ENCODE measurements at regions not wholly inside any gene's neighbourhood (a gene's known extent, or its start where the extent isn't known, plus 50 kb on each side); places are given as distances from the start of the nearest gene placed in this dataset.

DNA sequence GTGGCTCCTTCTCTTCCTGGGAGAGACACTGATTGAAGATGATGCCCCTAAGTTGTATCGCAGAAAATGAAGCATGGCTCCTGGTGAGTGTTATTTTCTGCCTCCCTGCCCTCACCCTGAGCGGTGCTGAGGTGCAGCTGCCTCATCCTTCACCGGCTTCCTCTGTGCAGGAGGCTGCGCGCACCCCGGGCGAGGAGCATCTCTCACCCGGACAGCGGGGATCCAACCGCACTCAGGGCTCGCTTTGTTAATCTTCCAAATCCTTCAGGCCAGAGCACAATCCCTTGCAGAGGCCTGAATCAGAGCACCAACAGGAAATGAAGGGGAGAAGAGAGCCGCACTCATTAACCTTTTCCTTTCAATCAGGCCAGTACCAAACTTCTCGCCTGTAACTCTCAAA lies 910.3 kb downstream of the CCSER2 start:
- H3K36me3 ChIP-seq (ENCODE audit: control insufficient read depth in 2 of 3, insufficient read depth in 3 of 3, low read length in 3 of 3): no peaks in the 10 kb centered on the region
- intact Hi-C loops (cut with DNase I): no loop called here
- no peak for FAIRE-seq
- TF ChIP-seq, protein P1, sequence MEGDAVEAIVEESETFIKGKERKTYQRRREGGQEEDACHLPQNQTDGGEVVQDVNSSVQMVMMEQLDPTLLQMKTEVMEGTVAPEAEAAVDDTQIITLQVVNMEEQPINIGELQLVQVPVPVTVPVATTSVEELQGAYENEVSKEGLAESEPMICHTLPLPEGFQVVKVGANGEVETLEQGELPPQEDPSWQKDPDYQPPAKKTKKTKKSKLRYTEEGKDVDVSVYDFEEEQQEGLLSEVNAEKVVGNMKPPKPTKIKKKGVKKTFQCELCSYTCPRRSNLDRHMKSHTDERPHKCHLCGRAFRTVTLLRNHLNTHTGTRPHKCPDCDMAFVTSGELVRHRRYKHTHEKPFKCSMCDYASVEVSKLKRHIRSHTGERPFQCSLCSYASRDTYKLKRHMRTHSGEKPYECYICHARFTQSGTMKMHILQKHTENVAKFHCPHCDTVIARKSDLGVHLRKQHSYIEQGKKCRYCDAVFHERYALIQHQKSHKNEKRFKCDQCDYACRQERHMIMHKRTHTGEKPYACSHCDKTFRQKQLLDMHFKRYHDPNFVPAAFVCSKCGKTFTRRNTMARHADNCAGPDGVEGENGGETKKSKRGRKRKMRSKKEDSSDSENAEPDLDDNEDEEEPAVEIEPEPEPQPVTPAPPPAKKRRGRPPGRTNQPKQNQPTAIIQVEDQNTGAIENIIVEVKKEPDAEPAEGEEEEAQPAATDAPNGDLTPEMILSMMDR (IDR thresholded peaks at IDR 0.05; ENCODE audit: borderline replicate concordance, extremely low read depth, insufficient read depth): no peak
- no peaks in the 10 kb centered on the region for H3K4me1 ChIP-seq (ENCODE audit: control insufficient read depth in 2 of 3, insufficient read depth in 2 of 3, low read depth in 1 of 3, low read length in 3 of 3)
- no peak for DNase-seq
- no peak overlapping the region for H3K27ac ChIP-seq (ENCODE audit: low read depth in 2 of 2, low read length in 2 of 2)
- no peak overlapping the region for H3K9ac ChIP-seq (ENCODE audit: low read length in 3 of 3)
- H3K9me3 ChIP-seq (ENCODE audit: control insufficient read depth in 2 of 3, insufficient read depth in 1 of 3, low read length in 3 of 3): no peaks in the 10 kb centered on the region
- no peaks in the 10 kb centered on the region for H3K27me3 ChIP-seq (ENCODE audit: control insufficient read depth, insufficient read depth, low read length)
- H3K4me3 ChIP-seq (ENCODE audit: low read length in 3 of 3): no peak overlapping the region

DNA sequence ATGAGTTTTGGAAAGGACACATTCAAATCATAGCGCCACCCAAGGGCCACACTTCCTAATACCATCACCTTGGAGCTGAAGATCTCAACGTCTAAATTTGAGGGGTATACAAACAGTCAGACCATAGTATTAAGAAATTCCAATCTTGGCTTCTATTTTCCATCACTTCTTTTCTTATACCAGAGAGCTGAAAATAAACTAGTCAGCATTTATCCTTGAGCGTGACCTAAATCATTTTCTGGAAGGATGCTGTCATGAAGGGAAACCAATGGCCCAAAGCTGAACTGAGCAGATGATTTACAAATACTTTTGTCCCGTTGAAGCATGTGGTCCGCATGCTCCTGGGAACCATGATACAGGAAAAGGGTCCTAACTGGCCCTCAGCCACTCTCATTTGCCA lies 921.9 kb downstream of the CCSER2 start:
- FAIRE-seq (no peak), DNase-seq (no peak)
- intact Hi-C loops (cut with DNase I): no loop called here
- H3K27ac ChIP-seq (ENCODE audit: low read depth in 2 of 2, low read length in 2 of 2): no peak overlapping the region
- H3K36me3 ChIP-seq (ENCODE audit: control insufficient read depth in 2 of 3, insufficient read depth in 3 of 3, low read length in 3 of 3): no peaks in the 10 kb centered on the region
- H3K9ac ChIP-seq (ENCODE audit: low read length in 3 of 3): no peak overlapping the region
- peaks cover 0 to 2% (median 0%) of the 10 kb centered on the region in 3 donors for H3K9me3 ChIP-seq (ENCODE audit: control insufficient read depth in 2 of 3, insufficient read depth in 1 of 3, low read length in 3 of 3)
- H3K27me3 ChIP-seq (ENCODE audit: control insufficient read depth, insufficient read depth, low read length): no peaks in the 10 kb centered on the region
- H3K4me3 ChIP-seq (ENCODE audit: low read length in 3 of 3): no peak overlapping the region
- H3K4me1 ChIP-seq (ENCODE audit: control insufficient read depth in 2 of 3, insufficient read depth in 2 of 3, low read depth in 1 of 3, low read length in 3 of 3): no peaks in the 10 kb centered on the region
- TF ChIP-seq, protein P1 (IDR thresholded peaks at IDR 0.05; ENCODE audit: borderline replicate concordance, extremely low read depth, insufficient read depth): no peak

GRCh38 chr10:85256481-85256880 lies 928.1 kb downstream of the CCSER2 start:
- H3K27ac ChIP-seq (ENCODE audit: low read depth in 2 of 2, low read length in 2 of 2): no peak overlapping the region
- TF ChIP-seq, protein P1 (IDR thresholded peaks at IDR 0.05; ENCODE audit: borderline replicate concordance, extremely low read depth, insufficient read depth): no peak
- no peak overlapping the region for H3K4me3 ChIP-seq (ENCODE audit: low read length in 3 of 3)
- H3K9me3 ChIP-seq (ENCODE audit: control insufficient read depth in 2 of 3, insufficient read depth in 1 of 3, low read length in 3 of 3): no peaks in the 10 kb centered on the region
- no peak overlapping the region for H3K9ac ChIP-seq (ENCODE audit: low read length in 3 of 3)
- intact Hi-C loops (cut with DNase I): no loop called here
- H3K4me1 ChIP-seq (ENCODE audit: control insufficient read depth in 2 of 3, insufficient read depth in 2 of 3, low read depth in 1 of 3, low read length in 3 of 3): no peaks in the 10 kb centered on the region
- H3K27me3 ChIP-seq (ENCODE audit: control insufficient read depth, insufficient read depth, low read length): no peaks in the 10 kb centered on the region
- DNase-seq: no peak
- FAIRE-seq: no peak
- H3K36me3 ChIP-seq (ENCODE audit: control insufficient read depth in 2 of 3, insufficient read depth in 3 of 3, low read length in 3 of 3): no peaks in the 10 kb centered on the region

GRCh38 chr10:85259908-85260307 lies 931.5 kb downstream of the CCSER2 start:
- intact Hi-C loops (cut with DNase I): no loop called here
- no peak for FAIRE-seq
- no peak for DNase-seq

More at GRCh38 chr10:85259908-85260307, 931.5 kb downstream of the CCSER2 start:
- Histone ChIP-seq H3K36me3 (ENCODE audit: control insufficient read depth in 2 of 3, insufficient read depth in 3 of 3, low read length in 3 of 3) (no peaks in the 10 kb centered on the region), H3K27me3 (ENCODE audit: control insufficient read depth, insufficient read depth, low read length) (no peaks in the 10 kb centered on the region), H3K4me1 (ENCODE audit: control insufficient read depth in 2 of 3, insufficient read depth in 2 of 3, low read depth in 1 of 3, low read length in 3 of 3) (no peaks in the 10 kb centered on the region), H3K9ac (ENCODE audit: low read length in 3 of 3) (no peak overlapping the region), H3K4me3 (ENCODE audit: low read length in 3 of 3) (no peak overlapping the region), H3K27ac (ENCODE audit: low read depth in 2 of 2, low read length in 2 of 2) (no peak overlapping the region), H3K9me3 (ENCODE audit: control insufficient read depth in 2 of 3, insufficient read depth in 1 of 3, low read length in 3 of 3) (no peaks in the 10 kb centered on the region)
- TF ChIP-seq, protein P1 (IDR thresholded peaks at IDR 0.05; ENCODE audit: borderline replicate concordance, extremely low read depth, insufficient read depth): no peak

All from kidney (tissue), 13 donors.